OCI-LY7 (cell line): ENCODE measurements at regions not wholly inside any gene's neighbourhood (a gene's known extent, or its start where the extent isn't known, plus 50 kb on each side); places are given as distances from the start of the nearest gene placed in this dataset.

Source experiments
- CTCF ChIP-seq: fragments of 200-600 bp; sonication (generic); conservative IDR thresholded peaks from 2 replicates; pipeline ENCODE4 v1.5.1; 2014; ENCODE audit warnings: mild to moderate bottlenecking, antibody characterized with exemption, low read length, moderate library complexity, mixed read lengths
- EZH2phosphoT487 ChIP-seq: fragments of 200-600 bp; sonication (generic); IDR thresholded peaks from 2 replicates; pipeline ENCODE4 v1.6.1; 2018; ENCODE audit warnings: low read depth, borderline replicate concordance, mild to moderate bottlenecking, mixed run types, antibody characterized with exemption, low read length, moderate library complexity, mixed read lengths

- TF ChIP-seq CTCF: no peak
- no peak for TF ChIP-seq EZH2phosphoT487
These were observed 81.9 kb upstream of the CACNA2D3 start for GRCh38 chr3:54040476-54040875.
